ENCODE measurements at regions not wholly inside any gene's neighbourhood (a gene's known extent, or its start where the extent isn't known, plus 50 kb on each side); places are given as distances from the start of the nearest gene placed in this dataset.

DNA sequence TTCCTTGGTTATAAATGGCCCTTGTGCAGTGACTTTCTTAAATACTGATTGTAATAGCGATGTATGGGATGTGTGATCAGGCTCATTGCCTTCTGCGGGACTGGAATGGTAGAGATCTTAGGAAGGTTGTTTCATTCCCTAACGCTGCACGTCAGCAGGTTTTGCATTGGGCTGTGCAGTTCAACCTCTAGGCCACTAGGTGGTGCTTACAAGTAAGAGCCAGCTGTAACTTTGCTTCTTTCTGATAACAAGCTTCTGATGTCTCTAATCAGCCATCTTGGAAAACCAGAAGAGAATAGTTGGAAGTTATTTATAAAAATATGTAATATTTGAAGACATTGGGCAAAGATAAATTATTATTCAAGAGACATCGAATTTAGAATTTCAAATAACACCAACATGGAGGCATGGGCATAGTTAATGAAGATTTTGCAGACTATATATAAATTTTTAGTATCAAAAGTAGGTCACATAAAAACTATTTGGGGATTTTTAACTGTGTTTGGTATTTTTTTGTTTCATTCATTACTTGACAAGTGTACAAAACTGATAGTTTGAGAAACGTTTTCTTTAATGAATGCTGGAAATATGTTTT, 339.7 kb upstream of the PCDH7 start:
- ATAC-seq (no peak), DNase-seq (no peak)
- CTCF ChIA-PET, result no interaction called here

DNA sequence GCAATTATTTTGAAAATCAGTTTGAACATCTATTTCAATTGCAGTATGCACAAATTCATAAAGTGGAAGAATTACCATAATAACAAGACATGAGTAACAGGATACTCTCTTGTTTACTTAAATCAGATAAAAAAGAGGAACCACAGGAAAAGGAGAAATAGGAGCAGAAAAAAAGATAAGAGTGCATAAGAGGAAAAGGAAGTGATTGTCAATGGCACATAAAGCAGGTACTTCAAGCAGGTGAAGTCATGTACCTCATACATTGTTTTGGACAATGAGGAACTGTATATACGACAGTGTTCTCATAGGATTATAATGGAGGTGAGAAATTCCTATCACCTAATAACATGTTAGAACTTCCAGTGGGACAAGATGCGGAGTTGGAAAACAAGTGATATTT, 334.5 kb upstream of the PCDH7 start:
- ATAC-seq, result no peak
- Mint-ChIP-seq H3K36me3 (no peaks in the 10 kb centered on the region), H3K9me3 (ENCODE audit: low read depth) (peaks cover 8% of the 10 kb centered on the region), H3K27me3 (no peaks in the 10 kb centered on the region), H3K27ac (no peak overlapping the region), H3K4me3 (no peak overlapping the region), H3K4me1 (no peaks in the 10 kb centered on the region)
- DNase-seq, result no peak
- CTCF ChIA-PET, result no interaction called here

More for the DNA sequence above, 339.7 kb upstream of the PCDH7 start:
- Mint-ChIP-seq H3K4me1 (no peaks in the 10 kb centered on the region), H3K9me3 (ENCODE audit: low read depth) (peaks cover 4% of the 10 kb centered on the region), H3K36me3 (no peaks in the 10 kb centered on the region), H3K27me3 (no peaks in the 10 kb centered on the region), H3K27ac (no peak overlapping the region), H3K4me3 (no peak overlapping the region)

DNA sequence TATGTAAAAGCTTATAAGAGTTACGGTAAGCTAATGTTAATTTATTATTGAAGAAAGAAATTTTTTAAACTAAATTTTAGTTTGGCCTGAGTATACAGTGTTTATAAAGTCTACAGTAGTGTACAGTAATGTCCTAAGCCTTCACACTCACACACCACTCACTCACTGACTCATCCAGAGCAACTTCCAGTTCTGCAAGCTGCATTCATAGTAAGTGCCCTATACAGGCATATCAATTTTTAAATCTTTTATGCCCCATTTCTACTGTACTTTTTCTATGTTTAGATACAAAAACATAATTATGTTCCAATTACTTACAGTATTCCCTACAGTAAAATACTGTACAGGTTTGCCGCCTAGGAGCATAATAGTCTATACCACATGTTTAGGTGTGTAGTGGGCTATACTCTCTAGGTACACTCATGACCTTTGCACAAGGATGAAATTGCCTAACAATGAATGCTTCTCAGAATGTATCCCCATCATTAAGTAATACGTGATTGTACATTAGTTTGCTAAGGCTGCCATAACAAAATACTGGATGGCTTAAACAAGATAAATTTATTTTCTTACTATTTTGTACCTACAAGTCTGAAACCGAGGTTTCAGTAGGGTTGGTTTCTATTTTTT, 333.8 kb upstream of the PCDH7 start:
- H3K27ac Mint-ChIP-seq, result no peak overlapping the region
- no peaks in the 10 kb centered on the region for H3K36me3 Mint-ChIP-seq
- peaks cover 8% of the 10 kb centered on the region for H3K9me3 Mint-ChIP-seq (ENCODE audit: low read depth)
- no peak for DNase-seq
- no peak overlapping the region for H3K4me3 Mint-ChIP-seq
- CTCF ChIA-PET, result no interaction called here
- no peaks in the 10 kb centered on the region for H3K4me1 Mint-ChIP-seq
- H3K27me3 Mint-ChIP-seq, result no peaks in the 10 kb centered on the region
- ATAC-seq, result no peak

DNA sequence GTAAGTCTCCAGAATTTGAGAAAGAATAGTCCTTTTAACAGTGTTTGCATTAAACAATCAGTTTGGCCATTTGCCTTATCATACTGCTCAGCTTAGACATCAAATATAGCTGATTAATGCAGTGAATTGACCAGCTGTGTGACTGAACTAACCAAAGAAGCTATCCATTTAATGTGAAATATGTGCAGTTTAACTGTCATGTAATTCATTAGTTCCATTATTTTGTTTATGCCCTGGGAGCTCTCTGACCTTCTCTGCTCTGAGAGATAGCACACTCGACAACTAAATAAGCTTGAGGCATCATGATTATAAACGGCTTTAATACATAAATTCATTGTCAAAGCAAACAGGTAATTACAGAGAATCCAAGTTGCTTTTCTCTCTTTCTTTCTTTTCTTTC, 324.3 kb upstream of the PCDH7 start:
- no peaks in the 10 kb centered on the region for H3K36me3 Mint-ChIP-seq
- CTCF ChIA-PET, result no interaction called here
- peaks cover 16% of the 10 kb centered on the region for H3K9me3 Mint-ChIP-seq (ENCODE audit: low read depth)
- H3K27ac Mint-ChIP-seq, result no peak overlapping the region
- no peak for DNase-seq
- no peak for ATAC-seq
- H3K27me3 Mint-ChIP-seq, result no peaks in the 10 kb centered on the region
- no peaks in the 10 kb centered on the region for H3K4me1 Mint-ChIP-seq
- H3K4me3 Mint-ChIP-seq, result no peak overlapping the region

DNA sequence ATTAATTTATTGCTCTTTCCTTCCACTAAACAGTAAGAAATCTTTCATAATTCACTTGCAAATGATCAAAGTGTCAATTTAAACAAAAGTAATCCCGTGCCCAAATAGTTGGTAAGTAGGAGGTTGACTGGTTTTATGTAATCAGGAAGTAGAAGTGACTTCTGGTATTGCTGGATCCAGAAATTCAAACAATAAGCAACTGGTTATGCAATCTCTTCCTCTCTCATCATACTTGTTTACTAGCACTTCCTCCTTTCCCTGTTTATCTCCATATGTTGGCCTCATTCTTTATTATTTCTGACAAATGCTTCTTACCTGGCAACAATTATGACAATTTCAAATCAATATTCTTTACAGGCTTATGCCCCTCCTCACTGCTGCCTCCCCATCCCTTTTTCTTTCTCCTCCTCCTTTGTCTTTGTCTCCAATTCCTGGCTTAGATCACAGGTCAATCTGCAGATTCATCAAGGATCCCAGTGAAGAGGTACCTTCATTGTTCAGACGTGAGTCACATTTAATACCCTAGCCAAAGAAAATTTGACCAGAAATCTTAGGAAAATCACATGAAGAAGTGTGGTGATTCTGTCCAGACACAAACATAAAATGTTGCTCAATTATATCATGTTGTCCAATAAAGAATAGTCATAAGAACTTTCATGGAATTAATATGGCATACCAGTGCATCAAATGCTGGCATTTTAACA, 323.2 kb upstream of the PCDH7 start:
- Mint-ChIP-seq H3K27ac (no peak overlapping the region), H3K27me3 (no peaks in the 10 kb centered on the region), H3K4me3 (no peak overlapping the region), H3K4me1 (no peaks in the 10 kb centered on the region), H3K9me3 (ENCODE audit: low read depth) (peaks cover 18% of the 10 kb centered on the region), H3K36me3 (no peaks in the 10 kb centered on the region)
- ATAC-seq (no peak), DNase-seq (no peak)
- CTCF ChIA-PET, result no interaction called here

DNA sequence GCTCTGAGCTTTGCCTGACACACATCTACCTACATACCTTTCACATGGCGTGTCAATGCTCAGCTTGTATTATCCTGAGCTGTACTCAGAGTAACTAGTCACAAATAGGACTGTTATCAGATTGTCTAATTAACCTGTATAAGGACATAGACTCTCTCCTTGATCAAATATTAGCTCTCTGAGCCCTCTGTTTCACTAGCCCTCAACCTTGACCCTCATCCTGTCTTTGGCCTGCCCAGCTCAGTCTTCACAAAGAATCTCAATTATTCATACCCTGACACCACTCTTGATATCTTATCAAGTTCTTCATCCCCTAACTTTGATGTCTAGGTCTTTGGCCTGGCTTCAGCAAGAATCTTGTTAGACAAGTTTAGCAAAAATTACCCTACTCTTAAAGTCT, 320.7 kb upstream of the PCDH7 start:
- Mint-ChIP-seq H3K4me3 (no peak overlapping the region), H3K27me3 (no peaks in the 10 kb centered on the region), H3K9me3 (ENCODE audit: low read depth) (peaks cover 17% of the 10 kb centered on the region), H3K36me3 (no peaks in the 10 kb centered on the region), H3K27ac (no peak overlapping the region), H3K4me1 (no peaks in the 10 kb centered on the region)
- CTCF ChIA-PET, result no interaction called here
- DNase-seq (no peak), ATAC-seq (no peak)

DNA sequence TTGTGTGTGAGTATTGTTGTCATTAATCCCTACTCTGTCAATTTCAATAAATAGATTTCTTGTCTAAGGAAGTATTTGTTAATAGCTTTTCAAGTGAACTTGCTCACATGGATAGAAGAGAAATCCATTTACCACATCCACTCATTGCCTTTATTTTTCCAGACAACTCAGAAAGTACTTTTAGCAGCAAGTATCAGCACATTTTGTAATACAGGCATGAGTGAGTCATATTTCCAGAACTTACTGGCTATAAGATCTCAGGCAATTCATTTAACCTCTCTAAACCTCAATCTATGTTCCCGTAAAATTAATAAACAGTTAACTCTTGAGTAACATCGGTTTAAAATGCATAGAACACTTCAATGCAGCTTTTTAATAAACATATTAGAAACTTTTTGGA, 317.9 kb upstream of the PCDH7 start:
- CTCF ChIA-PET, result no interaction called here
- no peaks in the 10 kb centered on the region for H3K36me3 Mint-ChIP-seq
- no peak overlapping the region for H3K4me3 Mint-ChIP-seq
- no peaks in the 10 kb centered on the region for H3K4me1 Mint-ChIP-seq
- no peaks in the 10 kb centered on the region for H3K27me3 Mint-ChIP-seq
- DNase-seq (no peak), ATAC-seq (no peak)
- no peak overlapping the region for H3K27ac Mint-ChIP-seq
- H3K9me3 Mint-ChIP-seq (ENCODE audit: low read depth), result peaks cover 12% of the 10 kb centered on the region

DNA sequence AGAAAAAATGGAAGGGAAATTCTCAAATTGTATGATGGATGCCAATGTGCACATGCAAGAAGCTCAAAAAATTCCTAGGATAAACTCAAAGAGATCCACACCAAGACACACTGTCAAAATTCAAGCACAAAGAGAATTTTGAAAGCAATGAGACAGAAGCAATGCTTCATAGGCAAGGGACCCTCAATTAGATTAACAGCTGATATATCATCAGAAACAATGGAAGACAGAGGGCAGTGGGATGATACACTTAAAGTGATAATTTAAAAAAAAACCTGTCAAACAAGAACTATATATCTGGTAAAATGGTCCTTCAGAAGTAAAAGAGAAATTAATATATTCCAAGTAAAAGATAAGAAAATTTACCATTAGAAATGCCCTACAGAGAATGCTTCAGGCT, 306.3 kb upstream of the PCDH7 start:
- H3K4me3 Mint-ChIP-seq, result no peak overlapping the region
- H3K9me3 Mint-ChIP-seq (ENCODE audit: low read depth), result peaks cover 33% of the 10 kb centered on the region
- no peak overlapping the region for H3K27ac Mint-ChIP-seq
- CTCF ChIA-PET, result no interaction called here
- H3K36me3 Mint-ChIP-seq, result no peaks in the 10 kb centered on the region
- DNase-seq (no peak), ATAC-seq (no peak)
- H3K27me3 Mint-ChIP-seq, result no peaks in the 10 kb centered on the region
- no peaks in the 10 kb centered on the region for H3K4me1 Mint-ChIP-seq

DNA sequence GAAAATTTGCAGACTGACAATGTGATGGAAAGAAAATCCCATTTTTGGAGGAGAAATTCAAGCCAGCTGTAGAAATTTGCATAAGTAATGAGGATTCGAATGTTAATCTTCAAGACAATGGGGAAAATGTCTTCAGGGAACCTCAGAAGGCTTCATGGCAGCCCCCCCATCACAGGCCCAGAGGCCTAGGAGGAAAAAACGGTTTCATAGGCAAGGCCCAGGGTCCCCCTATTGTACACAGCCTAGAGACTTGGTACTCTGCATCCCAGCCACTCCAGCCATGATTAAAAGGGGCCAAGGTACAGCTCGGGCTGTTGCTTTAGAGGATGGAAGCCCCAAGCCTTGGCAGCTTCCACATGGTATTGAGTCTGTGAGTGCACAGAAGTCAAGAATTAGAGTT, 303.6 kb upstream of the PCDH7 start:
- ATAC-seq (no peak), DNase-seq (no peak)
- no peaks in the 10 kb centered on the region for H3K36me3 Mint-ChIP-seq
- no peaks in the 10 kb centered on the region for H3K4me1 Mint-ChIP-seq
- no peak overlapping the region for H3K27ac Mint-ChIP-seq
- H3K4me3 Mint-ChIP-seq, result no peak overlapping the region
- CTCF ChIA-PET, result no interaction called here
- no peaks in the 10 kb centered on the region for H3K27me3 Mint-ChIP-seq
- peaks cover 30% of the 10 kb centered on the region for H3K9me3 Mint-ChIP-seq (ENCODE audit: low read depth)

DNA sequence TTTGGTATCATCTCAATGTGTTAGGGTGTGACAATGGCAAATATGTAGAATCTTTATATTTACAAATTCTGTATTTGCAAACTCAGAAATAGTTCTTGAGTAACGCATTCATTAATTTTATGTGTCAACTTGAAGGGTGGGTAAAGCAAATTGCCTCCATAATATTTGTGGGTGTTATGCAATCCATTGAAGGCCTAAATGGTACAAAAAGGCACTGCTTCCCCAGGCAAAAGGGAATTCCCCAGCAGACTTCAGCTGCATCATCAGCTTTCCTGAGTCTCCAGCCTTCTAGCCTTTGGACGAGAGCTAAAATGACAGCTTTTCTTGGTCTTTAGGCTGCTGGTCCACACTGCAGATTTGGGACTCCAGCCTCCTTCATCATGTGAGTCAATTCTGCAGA, 292.2 kb upstream of the PCDH7 start:
- Mint-ChIP-seq H3K4me3 (no peak overlapping the region), H3K36me3 (no peaks in the 10 kb centered on the region), H3K27ac (no peak overlapping the region), H3K27me3 (no peaks in the 10 kb centered on the region), H3K9me3 (ENCODE audit: low read depth) (peaks cover 19% of the 10 kb centered on the region), H3K4me1 (no peaks in the 10 kb centered on the region)
- no peak for DNase-seq
- CTCF ChIA-PET, result no interaction called here
- no peak for ATAC-seq

DNA sequence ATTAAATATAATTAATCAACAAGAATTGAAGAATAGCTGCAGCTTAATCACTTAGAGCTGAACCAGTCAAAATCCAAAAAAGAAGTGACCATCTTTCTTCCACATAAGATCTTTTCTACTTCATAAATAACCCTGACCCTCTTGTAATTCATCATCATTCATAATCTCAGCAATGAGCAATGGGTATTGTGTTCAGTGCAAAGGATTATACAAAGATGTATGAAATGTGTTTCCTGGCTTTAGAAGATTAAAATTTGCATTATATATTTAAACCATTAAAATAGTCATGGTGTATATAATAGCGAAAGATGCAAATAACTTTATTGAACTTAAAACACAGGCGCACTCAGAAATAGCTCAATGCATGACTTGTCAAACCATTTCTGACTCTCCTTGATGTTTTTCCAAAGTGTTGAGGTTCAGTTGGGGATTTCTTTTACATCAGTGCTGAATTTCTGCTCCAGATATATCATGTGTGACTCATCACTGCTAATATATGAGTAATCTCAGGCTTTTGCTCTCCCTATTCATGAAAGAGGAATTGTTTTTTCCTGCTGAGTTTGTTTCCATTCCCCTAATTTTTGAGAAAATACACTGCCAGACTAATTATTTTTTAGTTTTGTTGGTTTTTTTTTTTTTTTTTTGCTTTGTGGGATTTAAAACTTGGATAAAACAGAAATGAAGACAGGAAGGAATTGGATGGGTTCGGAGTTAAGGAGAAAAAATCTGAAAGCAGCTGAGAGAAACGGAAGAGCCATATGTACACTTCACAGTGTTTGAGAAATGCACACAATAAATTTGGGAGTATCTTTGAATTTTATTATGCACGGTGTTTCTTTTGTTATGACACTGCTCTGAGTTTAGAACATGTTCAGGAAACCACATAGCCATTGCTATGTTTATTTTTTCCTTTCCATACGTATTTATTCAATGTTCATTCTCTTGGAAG, 290.1 kb upstream of the PCDH7 start:
- CTCF ChIA-PET, result no interaction called here
- ATAC-seq (no peak), DNase-seq (no peak)
- Mint-ChIP-seq H3K27ac (no peak overlapping the region), H3K4me3 (no peak overlapping the region), H3K9me3 (ENCODE audit: low read depth) (peaks cover 18% of the 10 kb centered on the region), H3K4me1 (no peaks in the 10 kb centered on the region), H3K27me3 (no peaks in the 10 kb centered on the region), H3K36me3 (no peaks in the 10 kb centered on the region)

DNA sequence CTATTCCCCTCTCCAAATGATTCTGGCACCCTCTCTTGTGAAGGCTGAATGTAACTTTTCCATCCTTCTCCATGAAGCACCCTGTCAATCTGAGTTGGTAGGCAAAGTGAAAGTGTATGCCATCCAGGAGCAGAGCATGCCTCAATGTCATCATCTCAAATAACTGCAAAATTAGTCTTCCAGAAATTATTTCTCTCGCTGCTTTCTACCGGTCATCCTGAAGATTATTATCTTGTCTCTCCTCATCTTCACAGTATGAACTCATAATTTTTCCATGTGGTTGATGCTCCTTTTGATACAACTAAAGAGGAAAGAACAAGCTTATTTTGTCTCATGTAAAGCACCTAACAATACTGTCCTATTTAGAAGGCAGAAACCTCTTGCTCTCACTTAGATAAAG, 285.5 kb upstream of the PCDH7 start:
- Mint-ChIP-seq H3K27ac (no peak overlapping the region), H3K4me1 (no peaks in the 10 kb centered on the region), H3K9me3 (ENCODE audit: low read depth) (peaks cover 13% of the 10 kb centered on the region), H3K36me3 (no peaks in the 10 kb centered on the region), H3K4me3 (no peak overlapping the region), H3K27me3 (no peaks in the 10 kb centered on the region)
- CTCF ChIA-PET, result no interaction called here
- ATAC-seq, result no peak
- no peak for DNase-seq

DNA sequence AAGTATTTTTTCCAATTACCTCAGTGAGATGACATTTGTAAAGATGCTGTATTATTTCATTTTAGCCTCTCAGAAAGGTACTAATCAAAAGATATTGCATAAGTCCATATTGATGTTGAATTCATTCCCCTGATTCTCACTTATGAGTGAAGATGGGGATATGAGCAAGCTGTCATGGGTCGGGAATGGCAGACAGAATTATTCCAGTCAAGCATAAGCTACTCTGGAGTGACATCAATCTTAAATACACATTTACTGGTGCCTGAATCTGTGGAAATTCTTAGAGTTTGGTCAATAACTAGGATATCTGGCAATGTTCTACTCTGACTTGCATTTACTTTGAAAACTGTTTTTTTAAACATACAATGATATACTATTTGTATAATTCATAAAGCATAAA, 283.8 kb upstream of the PCDH7 start:
- DNase-seq (no peak), ATAC-seq (no peak)
- no peaks in the 10 kb centered on the region for H3K36me3 Mint-ChIP-seq
- no peaks in the 10 kb centered on the region for H3K27me3 Mint-ChIP-seq
- no peaks in the 10 kb centered on the region for H3K4me1 Mint-ChIP-seq
- no peak overlapping the region for H3K27ac Mint-ChIP-seq
- CTCF ChIA-PET, result no interaction called here
- H3K9me3 Mint-ChIP-seq (ENCODE audit: low read depth), result peaks cover 8% of the 10 kb centered on the region
- no peak overlapping the region for H3K4me3 Mint-ChIP-seq

DNA sequence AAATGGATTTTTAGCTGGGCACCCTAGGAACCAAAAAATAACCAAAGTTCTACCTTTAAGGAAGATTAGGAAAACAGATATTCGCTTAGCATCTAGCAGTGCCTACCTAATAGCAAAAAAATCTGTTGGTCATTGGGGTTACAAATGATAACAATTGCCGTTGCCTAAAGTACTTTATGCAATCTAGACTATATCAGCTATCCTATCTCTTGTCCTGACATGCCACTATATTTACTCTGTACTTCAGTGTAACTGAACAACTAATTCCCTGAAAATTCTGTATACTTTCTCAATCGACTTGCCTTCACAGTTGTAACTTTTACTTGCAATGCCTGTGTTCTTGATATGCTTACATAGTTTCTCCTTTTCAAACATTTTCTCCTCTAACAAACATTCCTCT, 282.9 kb upstream of the PCDH7 start:
- no peak for DNase-seq
- Mint-ChIP-seq H3K9me3 (ENCODE audit: low read depth) (peaks cover 7% of the 10 kb centered on the region), H3K27ac (no peak overlapping the region), H3K4me1 (no peaks in the 10 kb centered on the region), H3K27me3 (no peaks in the 10 kb centered on the region), H3K36me3 (no peaks in the 10 kb centered on the region), H3K4me3 (no peak overlapping the region)
- CTCF ChIA-PET, result no interaction called here
- ATAC-seq, result no peak
